Spleen (tissue), 11 donors: ENCODE measurements at regions not wholly inside any gene's neighbourhood (a gene's known extent, or its start where the extent isn't known, plus 50 kb on each side); places are given as distances from the start of the nearest gene placed in this dataset.
"Not testable (repeated sequence)": the region's sequence is repeated elsewhere in the genome, so short reads cannot be mapped to it uniquely, and the experiment has no call there.

Experiments used
- DNase-seq: peaks from one replicate; pipeline ENCODE4 v3.0.0-alpha.2; 2020
- H3K27ac ChIP-seq, 8 donors: fragments of 200-600 bp; sonication (generic) in 7 of 8; 1 replicate in 4 of 8; 2 replicates in 4 of 8; pipeline versions ENCODE4 v1.5.0 to v1.8.0; 2016 to 2021; ENCODE audit warnings: inconsistent platforms in 4 of 8, mild to moderate bottlenecking in 4 of 8, moderate library complexity in 1 of 8
- H3K27me3 ChIP-seq, 7 donors: fragments of 200-600 bp; sonication (generic) in 6 of 7; replicated peaks in 1 of 7; 1 replicate in 4 of 7; 2 replicates in 3 of 7; pipeline versions ENCODE4 v1.5.0 to v1.8.0; 2016 to 2021; ENCODE audit warnings: inconsistent platforms in 3 of 7, mild to moderate bottlenecking in 1 of 7
- H3K36me3 ChIP-seq, 6 donors: fragments of 200-600 bp; sonication (generic) in 5 of 6; 1 replicate in 4 of 6; 2 replicates in 2 of 6; pipeline versions ENCODE4 v1.5.0 to v1.8.0; 2016 to 2021; ENCODE audit warnings: inconsistent platforms in 2 of 6
- H3K4me1 ChIP-seq, 6 donors: fragments of 200-600 bp; sonication (generic) in 5 of 6; 1 replicate in 3 of 6; 2 replicates in 3 of 6; pipeline versions ENCODE4 v1.5.0 to v1.8.0; 2016 to 2021; ENCODE audit warnings: inconsistent platforms in 3 of 6
- H3K4me3 ChIP-seq, 8 donors: fragments of 200-600 bp; sonication (generic) in 7 of 8; 1 replicate in 4 of 8; 2 replicates in 4 of 8; pipeline versions ENCODE4 v1.5.0 to v1.8.0; 2016 to 2021; ENCODE audit warnings: inconsistent platforms in 4 of 8, mild to moderate bottlenecking in 4 of 8, moderate library complexity in 2 of 8
- H3K9me3 ChIP-seq, 8 donors: fragments of 200-600 bp; sonication (generic) in 7 of 8; 1 replicate in 4 of 8; 2 replicates in 4 of 8; pipeline versions ENCODE4 v1.5.0 to v1.8.0; 2016 to 2021; ENCODE audit warnings: inconsistent platforms in 4 of 8
- WGBS, 5 donors: extraction: QIAGEN DNeasy Blood & Tissue Kit in 3 of 5; methylation state at CpG; one replicate each; pipeline versions ENCODE4 v1.1.5 to v1.1.7; 2013 to 2018; 5-methylcytosine and 5-hydroxymethylcytosine counted together
- intact Hi-C: fragments of 100-400 bp; cut with DNase I; formaldehyde crosslinking; loops from one replicate; pipeline ENCODE4 v1.15.0; 2023; ENCODE audit warnings: low total_unique reads
- donor health status: healthy with polysubstance abuse.
- donor health status: DM: no; HTN: no; CAD: no; lungs with moderate emphysema.
- donor health status: DM: no; HTN: no; CAD: no.
- donor health status: Bipolar disorder and iron deficiency.
- donor health status: healthy.
- donor health status: DM: no; HTN: no; CAD: no.
- donor health status: DM: yes; HTN: yes; CAD: no.

- Histone ChIP-seq H3K27me3 (peaks cover 0 to 63% (median 19%) of the 10 kb centered on the region in 7 donors), H3K4me1 (peaks cover 0 to 16% (median 6%) of the 10 kb centered on the region in 6 donors)
- WGBS, 5 donors = 27 to 52% (median 44%) methylated on average over 1 to 2 of the region's 2 CpGs
- H3K9me3 ChIP-seq, H3K36me3 ChIP-seq, intact Hi-C loops, H3K4me3 ChIP-seq, DNase-seq, H3K27ac ChIP-seq: not testable (repeated sequence)
Measured at GRCh38 chr12:54105809-54106208, 52.2 kb downstream of the HOXC4 start.

- H3K36me3 ChIP-seq, H3K27ac ChIP-seq, intact Hi-C loops, H3K4me3 ChIP-seq, DNase-seq, H3K9me3 ChIP-seq: not testable (repeated sequence)
- WGBS, 5 donors = 5 to 10% (median 9%) methylated on average over 27 to 29 of the region's 29 CpGs
- peaks cover 0 to 16% (median 6%) of the 10 kb centered on the region in 6 donors for H3K4me1 ChIP-seq
- peaks cover 0 to 63% (median 19%) of the 10 kb centered on the region in 7 donors for H3K27me3 ChIP-seq
Measured at GRCh38 chr12:54106252-54106651, 52.6 kb downstream of the HOXC4 start.

GRCh38 chr12:54106803-54107579, 53.4 kb downstream of the HOXC4 start:
- Histone ChIP-seq H3K27me3 (peaks cover 0 to 61% (median 19%) of the 10 kb centered on the region in 7 donors), H3K4me1 (peaks cover 0 to 16% (median 6%) of the 10 kb centered on the region in 6 donors)
- H3K36me3 ChIP-seq, DNase-seq, H3K4me3 ChIP-seq, H3K9me3 ChIP-seq, H3K27ac ChIP-seq, intact Hi-C loops: not testable (repeated sequence)
- 9 to 14% (median 13%) methylated on average over 51 to 56 of the region's 56 CpGs for WGBS, 5 donors

GRCh38 chr12:54112336-54112735, 58.7 kb downstream of the HOXC4 start:
- DNase-seq, H3K27ac ChIP-seq: not testable (repeated sequence)

GRCh38 chr12:54116055-54116454, 62.4 kb downstream of the HOXC4 start:
- H3K27ac ChIP-seq, H3K36me3 ChIP-seq, H3K9me3 ChIP-seq, H3K4me3 ChIP-seq, H3K4me1 ChIP-seq, intact Hi-C loops: not testable (repeated sequence)
- DNase-seq = peak; percentile 35
- peaks cover 0 to 34% (median 0%) of the 10 kb centered on the region in 7 donors for H3K27me3 ChIP-seq
- 8 to 20% (median 12%) methylated on average over 6 of the region's 6 CpGs for WGBS, 5 donors

More at GRCh38 chr12:54112336-54112735, 58.7 kb downstream of the HOXC4 start:
- peaks cover 0 to 61% (median 6%) of the 10 kb centered on the region in 7 donors for H3K27me3 ChIP-seq
- H3K9me3 ChIP-seq, H3K4me3 ChIP-seq, H3K4me1 ChIP-seq, H3K36me3 ChIP-seq, intact Hi-C loops: not testable (repeated sequence)
- WGBS, 5 donors = 32 to 86% (median 37%) methylated on average over 1 to 6 of the region's 6 CpGs

GRCh38 chr12:54117392-54117791, 63.8 kb downstream of the HOXC4 start:
- peaks cover 0 to 35% (median 0%) of the 10 kb centered on the region in 7 donors for H3K27me3 ChIP-seq
- peak; percentile 21 for DNase-seq
- H3K27ac ChIP-seq, H3K9me3 ChIP-seq, H3K36me3 ChIP-seq, intact Hi-C loops, H3K4me1 ChIP-seq, H3K4me3 ChIP-seq: not testable (repeated sequence)
- 64 to 77% (median 71%) methylated on average over 3 to 4 of the region's 4 CpGs for whole genome bisulfite sequencing, 5 donors

- H3K27ac ChIP-seq, H3K36me3 ChIP-seq, H3K4me1 ChIP-seq, DNase-seq, H3K4me3 ChIP-seq, H3K9me3 ChIP-seq, intact Hi-C loops: not testable (repeated sequence)
- peaks cover 0 to 49% (median 6%) of the 10 kb centered on the region in 7 donors for H3K27me3 ChIP-seq
- 92 to 100% (median 96%) methylated on average over 1 of the region's 1 CpG for WGBS, 5 donors
Measured at GRCh38 chr12:54119082-54119481, 65.4 kb downstream of the HOXC4 start.

GRCh38 chr12:54123981-54124380, 64.8 kb downstream of the SMUG1 start:
- H3K36me3 ChIP-seq, H3K9me3 ChIP-seq, H3K27ac ChIP-seq, intact Hi-C loops, H3K4me3 ChIP-seq: not testable (repeated sequence)
- Histone ChIP-seq H3K4me1 (peaks cover 0 to 24% (median 16%) of the 10 kb centered on the region in 6 donors), H3K27me3 (peaks cover 0 to 79% (median 40%) of the 10 kb centered on the region in 7 donors)
- DNase-seq = peak; percentile 37
- 17 to 44% (median 24%) methylated on average over 7 of the region's 7 CpGs for WGBS, 5 donors

- H3K9me3 ChIP-seq, intact Hi-C loops, H3K36me3 ChIP-seq: not testable (repeated sequence)
- H3K27me3 ChIP-seq = peaks cover 0 to 82% (median 40%) of the 10 kb centered on the region in 7 donors
- peaks cover 0 to 24% (median 16%) of the 10 kb centered on the region in 6 donors for H3K4me1 ChIP-seq
- H3K4me3 ChIP-seq = peak overlapping the region in 6 of 8 donors; percentile 20 to 70 (median 39)
- WGBS, 5 donors = 13 to 20% (median 13%) methylated on average over 7 to 10 of the region's 12 CpGs
- DNase-seq = peak; percentile 35
- peak overlapping the region in 2 of 8 donors; percentile 54 to 55 for H3K27ac ChIP-seq
Measured at GRCh38 chr12:54125708-54126028, 63.1 kb downstream of the SMUG1 start.
